GM19463 (cell line): ENCODE measurements at regions not wholly inside any gene's neighbourhood (a gene's known extent, or its start where the extent isn't known, plus 50 kb on each side); places are given as distances from the start of the nearest gene placed in this dataset.

Experiments used
- ATAC-seq: cut with Tn5 transposase; IDR thresholded peaks from one replicate; pipeline ENCODE4 v1.9.1; 2021; ENCODE audit warnings: mild to moderate bottlenecking, moderate library complexity; ENCODE audit not compliant: unreplicated experiment

DNA sequence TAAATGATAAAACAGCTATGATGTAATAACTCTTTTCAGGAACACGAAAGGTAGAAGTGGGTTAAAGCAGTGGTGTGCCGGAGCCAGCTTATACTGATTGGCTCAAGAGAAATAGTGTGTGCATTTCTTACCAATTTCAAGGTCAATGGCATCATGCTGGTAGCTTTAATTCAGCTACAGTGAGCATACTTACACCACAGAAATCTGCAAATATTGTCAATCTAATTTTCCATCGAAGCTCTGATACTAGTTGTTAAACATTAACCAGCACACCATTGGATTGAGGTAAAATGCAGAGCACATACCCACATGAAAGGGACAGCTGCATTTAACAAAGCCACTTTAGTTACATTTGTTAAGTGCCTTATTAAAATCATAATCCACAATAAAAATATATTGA lies 225.7 kb downstream of the KCNC2 start:
- ATAC-seq = no peak

DNA sequence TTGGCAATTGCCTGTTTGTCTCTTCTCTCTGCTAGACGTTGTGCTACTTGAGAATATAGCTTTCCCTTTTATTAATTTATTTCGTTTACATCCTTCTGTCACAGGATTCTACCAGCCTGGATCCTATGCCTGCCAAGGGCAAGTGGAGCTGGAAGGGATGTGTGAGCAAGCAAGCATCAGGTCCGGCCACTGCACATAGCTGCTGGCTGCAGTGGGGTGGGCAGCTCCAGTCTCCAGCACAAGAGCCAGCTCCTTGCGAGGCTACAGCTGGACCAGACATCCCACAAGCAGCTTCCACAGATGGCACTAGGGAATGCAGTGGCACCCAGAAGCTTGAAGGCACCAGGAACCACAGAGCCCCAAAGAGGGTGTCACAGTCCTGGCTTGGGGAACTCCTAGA lies 225.0 kb downstream of the KCNC2 start:
- ATAC-seq = no peak

DNA sequence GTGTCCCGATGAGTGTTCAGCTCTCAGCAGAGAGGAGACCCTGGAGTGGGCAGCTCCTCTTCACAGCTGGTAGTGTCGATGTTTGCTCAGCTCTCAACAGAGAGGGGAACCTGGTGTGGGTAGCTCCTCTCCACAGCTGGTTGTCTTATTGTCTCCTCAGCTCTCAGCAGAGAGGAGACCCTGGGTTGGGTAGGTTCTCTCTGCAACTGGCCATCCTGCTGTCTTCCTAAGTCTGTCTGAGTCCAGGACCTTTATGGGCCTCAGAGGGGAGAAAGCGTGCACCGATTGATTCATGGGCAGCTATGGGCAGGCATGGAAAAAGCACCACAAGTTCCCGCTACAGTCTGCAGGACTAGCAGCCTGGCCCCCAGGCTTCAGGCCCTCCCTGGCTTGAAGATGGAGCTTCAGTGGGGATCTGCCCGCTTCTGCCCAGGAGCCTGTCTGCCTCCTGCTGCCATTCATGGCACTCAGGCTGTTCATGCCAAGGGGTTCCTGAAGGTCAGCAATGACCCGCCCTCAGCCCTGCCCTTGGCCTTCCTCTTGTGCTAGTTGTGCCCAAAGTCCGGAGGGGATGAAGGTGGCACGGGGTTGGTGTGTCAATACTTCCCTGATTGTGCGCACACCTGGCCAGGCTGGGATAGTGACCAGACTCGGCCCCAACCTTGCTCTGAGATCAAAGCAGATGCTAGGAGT lies 224.2 kb downstream of the KCNC2 start:
- no peak for ATAC-seq

DNA sequence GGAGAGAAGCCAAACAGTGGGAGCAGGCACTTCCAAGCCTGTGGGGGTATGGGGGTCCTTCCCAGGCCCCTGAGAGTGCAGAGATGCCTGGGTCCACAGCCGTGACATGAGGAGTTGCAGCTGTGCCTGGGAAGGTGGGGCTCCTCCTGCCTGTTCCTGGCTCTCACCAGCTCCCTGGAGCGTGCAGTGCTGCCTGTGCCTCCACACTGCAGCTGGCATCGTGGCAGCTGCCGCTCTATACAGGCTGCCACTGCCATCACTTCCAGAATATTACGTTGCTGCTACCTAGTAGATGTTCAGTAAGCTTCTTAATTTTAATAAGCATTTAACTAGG lies 223.7 kb downstream of the KCNC2 start:
- ATAC-seq = no peak

DNA sequence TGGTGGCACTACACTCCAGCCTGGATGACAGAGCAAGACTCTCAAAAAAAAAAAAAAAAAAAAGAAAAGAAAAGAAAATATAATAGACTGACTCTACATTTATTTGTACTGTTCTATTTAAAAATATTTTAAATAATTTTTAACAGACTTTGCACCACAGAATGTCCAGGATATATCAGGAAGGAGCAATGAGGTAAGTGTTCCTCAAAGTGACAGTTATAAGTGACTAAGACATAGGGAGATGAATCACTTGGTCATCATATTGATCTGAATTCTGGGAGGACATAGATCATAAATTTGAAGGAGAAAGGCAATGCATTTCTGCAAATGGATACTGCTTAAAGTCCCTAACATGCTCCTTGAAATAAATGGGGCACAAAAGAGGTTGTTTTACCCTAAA lies 221.5 kb downstream of the KCNC2 start:
- ATAC-seq = no peak
